ELR (cell line): ENCODE measurements at regions not wholly inside any gene's neighbourhood (a gene's known extent, or its start where the extent isn't known, plus 50 kb on each side); places are given as distances from the start of the nearest gene placed in this dataset.
"Not testable (repeated sequence)": the region's sequence is repeated elsewhere in the genome, so short reads cannot be mapped to it uniquely, and the experiment has no call there.

ENCODE experiments used
- DNase-seq: peaks from one replicate; pipeline ENCODE4 v3.0.0-alpha.2; 2015; ENCODE audit warnings: low read depth

DNA sequence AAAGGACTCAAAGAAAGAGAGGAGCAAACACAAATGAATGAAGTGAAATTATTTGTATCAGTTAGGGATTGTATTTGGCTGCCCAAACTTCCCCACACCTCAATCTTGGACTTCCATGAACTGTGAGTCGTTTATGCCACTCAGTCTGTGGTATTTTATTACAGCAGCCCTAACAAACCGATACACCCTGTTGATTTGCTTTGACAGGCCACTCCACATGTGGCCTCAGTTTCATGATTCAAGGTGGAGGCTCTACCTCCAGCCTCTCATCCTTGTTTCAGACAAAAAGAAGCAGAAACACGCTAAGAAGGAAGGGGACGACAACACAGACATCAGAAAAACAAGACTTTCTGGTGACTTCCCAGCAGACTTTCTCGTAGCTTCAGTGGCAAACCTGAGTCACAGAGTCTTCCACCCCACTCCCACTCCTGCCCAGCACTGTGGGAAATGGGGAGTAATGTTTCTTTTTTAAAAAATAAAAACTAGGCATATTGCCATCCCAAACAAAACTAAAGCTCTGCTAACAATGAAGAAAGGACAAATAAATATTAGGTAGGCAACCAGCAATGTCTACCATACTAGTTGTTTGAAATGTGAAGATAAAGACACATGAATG, 52.2 kb upstream of the ABCA1 start:
- no peak for DNase-seq

DNA sequence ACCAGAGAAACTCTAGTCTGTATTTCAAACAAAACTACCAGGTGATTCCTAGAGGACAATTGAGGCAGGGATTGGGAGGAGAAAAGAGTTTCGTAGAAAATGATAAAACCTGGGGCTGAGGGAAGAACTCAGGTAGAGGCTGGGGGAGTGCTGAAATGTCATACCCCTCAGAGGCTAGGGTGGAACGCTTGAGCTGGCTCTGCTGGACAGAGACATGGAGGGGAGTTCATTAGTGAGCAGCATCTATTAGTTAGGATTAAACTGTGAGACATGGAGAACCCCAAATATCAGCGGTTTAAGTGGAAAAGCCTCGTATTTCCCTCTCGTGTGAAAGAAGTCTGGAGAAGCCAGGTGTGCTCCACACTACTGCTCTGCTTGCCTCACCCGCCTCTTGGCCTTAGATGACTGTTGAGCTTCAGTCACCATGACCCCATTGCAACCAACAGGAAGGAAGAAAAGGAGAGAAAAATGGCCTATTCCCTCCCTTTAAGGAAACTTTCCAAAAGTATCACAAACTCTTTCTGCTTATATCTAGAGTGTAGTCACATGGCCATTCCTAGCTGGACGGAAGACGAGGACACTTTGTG, 53.7 kb upstream of the ABCA1 start:
- DNase-seq: no peak

DNA sequence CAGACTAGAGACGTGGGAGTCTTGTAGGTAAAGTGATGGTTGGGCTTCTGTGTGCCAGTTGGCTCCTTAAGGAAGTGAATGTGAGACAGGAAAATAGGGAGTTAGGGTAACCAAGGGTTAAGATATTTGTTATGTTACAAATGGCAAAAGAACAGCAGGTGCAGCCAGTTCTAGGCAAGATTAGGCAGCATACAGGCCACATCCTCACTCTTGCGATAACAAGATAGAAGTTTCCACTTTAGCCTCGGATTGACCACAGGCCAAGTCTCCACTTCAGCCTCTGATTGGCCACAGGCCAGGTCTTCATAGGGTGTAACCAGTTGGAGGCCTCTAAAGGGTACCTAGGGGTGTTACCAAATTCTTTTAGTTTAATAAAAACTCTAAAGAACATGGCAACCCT, 54.6 kb upstream of the ABCA1 start:
- DNase-seq: no peak

DNA sequence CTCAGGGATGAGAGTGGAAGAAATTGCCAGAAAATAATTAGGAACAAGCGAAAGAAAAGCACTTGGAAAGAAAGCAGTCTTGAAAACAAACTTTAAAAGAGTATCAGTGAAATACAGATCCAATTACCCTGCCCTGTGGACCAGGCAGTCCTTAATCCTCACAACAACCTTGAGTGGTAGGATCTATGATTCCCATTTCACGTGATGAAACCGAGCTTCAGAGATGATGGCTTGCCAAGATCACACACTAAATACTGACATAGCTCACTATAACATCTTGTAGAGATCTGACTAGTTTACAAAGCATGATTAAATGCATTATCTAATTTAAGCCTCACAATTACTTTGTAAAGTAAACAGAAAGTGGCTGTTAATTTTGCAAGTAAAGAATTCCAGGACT, 55.5 kb upstream of the ABCA1 start:
- DNase-seq: no peak

DNA sequence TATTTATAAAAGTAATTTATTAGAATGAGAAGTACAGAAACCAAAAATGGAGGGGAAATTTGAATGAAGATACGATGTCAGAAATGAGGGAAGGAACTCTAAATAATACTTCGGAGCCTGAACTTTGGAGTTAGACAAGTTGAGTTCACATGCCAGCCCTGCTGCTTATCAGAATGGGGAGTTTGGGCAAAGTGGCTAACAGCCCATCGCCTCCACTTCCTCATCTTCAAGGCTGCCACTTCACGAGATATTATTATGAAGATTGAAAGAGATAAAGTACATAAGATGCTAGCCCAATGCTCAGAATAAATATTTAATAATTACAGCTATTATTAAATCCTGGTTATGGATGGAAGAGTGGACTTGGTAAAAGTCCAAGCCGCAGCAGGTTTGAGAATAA, 56.2 kb upstream of the ABCA1 start:
- DNase-seq: no peak

DNA sequence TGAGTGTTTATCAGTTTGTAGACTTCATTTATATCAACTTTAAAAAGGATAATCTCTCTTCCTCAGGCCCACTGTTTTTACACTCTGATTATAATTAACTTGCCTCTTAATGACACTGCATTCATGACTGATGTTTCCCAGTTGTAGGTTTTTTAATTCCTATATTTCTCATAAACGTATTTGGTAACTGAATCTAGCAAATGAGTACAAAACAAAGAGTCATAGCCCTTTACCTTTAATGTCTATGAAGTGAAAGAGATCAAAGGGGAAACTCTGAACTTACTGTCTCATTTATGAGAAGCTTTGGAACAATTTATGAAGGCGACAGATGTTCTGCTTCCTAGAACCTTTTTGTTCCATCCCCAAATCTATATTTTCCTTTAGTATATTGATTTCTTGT, 56.6 kb upstream of the ABCA1 start:
- DNase-seq: no peak

DNA sequence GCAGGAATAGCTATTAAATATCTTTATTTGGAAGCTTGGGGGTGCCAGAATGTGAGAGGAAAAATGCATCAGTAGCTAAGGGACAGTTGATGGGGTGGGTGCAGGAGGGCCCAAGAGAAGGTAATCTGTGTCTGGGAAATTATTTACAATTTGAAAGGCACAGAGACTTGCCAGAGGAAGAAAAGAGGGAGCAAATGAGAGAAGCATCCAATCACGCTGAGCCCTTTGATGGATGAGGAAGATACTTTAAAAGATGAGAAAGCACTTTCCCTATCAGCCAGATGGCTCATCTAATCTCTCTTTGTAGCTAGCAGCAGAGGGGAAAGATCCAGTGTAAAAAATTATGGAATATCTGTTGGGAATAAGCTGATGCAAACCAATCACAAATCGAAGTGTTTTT, 57.0 kb upstream of the ABCA1 start:
- DNase-seq: no peak

DNA sequence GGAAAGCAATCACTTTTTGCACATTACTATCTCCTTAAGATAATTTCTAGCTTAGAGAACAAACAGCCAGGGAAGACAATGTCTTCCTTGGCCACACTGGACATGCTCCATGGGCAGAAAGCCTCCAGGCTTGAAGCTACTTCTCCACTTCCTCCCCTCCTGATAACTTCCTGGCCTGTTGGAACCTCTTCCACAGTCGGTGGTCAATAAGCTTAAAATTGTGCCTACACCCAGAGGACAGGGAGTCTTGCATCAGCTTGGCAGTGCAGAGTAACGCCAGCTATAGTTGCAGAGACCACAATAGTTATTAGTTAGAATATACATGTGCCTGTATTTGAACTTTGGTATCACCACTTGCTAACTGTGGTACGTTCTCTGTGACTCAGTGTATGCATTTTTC, 58.1 kb upstream of the ABCA1 start:
- DNase-seq: no peak

DNA sequence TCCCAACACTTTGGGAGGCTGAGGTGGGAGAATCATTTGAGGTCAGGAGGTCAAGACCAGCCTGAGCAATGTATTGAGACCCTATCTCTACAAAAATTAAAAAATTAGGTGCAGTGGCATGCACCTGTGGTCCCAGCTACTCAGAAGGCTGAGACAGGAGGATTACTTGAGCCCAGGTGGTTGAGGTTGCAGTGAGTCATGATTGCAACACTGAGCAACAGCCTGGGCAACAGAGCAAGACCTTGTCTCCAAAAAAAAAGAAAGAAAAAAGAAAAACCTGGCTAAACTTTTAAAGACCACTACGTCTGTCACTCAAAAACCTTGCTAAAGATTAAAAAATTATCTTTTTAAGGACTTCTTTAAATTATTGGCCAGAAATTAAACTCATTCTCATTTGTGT, 59.8 kb upstream of the ABCA1 start:
- DNase-seq: no peak

DNA sequence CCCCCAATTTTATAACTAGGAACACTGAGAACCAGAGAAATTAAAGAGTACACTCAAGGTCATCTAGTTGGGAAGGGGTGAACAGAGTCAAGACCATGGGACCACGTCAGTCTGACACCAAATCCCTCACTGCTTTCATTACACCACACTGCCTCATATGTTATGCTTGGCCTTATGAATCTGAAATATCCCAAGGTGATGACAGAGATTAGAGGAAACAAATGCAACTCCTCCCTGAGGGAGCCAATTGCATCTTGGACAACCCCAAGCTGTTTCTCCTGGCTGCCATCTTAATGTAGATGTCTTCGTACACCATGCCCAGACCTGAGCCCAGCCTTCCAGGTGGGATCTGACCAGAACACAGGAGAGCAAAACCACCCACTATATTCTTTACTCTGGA, 60.6 kb upstream of the ABCA1 start:
- no peak for DNase-seq

DNA sequence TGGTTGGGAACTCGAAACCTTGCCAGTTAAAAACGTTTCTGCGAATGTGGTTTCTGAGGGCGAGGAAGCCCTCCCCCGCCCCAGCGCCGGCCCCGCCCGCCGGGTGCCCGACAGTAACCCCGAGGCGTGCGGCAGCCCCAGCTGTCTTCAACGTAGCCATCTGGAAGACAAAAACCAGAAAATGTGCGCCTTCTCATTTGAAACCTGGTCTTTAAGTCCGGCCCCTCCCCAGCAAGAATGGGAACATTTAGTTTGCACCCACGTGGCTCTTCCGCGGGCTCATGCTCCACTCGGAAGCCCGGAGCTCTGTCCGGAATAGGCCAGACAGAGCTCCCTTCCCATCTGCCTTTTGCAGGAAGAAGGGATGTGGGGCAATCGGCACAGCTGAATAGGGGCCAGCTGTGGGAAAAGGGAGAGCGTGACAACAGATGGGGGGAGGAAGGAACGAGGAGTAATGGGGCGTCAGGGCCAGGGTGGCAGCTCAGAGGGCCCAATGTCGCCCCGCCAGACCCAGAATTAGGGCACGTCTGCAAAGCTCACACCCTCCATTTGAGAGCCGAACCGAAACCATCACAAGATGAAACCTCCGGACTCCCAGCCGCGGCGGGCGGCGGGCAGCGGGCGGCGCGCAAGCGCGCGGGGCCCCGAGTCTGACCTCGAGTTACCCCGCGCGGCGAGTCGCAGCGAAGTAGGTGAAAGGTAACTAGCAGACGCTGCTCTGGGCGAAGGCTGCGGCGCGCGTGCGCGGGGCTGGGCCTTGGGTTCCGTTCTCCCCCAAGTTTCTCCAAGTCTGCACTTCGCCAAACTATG, 63.4 kb upstream of the ABCA1 start:
- DNase-seq: peak; percentile 87

DNA sequence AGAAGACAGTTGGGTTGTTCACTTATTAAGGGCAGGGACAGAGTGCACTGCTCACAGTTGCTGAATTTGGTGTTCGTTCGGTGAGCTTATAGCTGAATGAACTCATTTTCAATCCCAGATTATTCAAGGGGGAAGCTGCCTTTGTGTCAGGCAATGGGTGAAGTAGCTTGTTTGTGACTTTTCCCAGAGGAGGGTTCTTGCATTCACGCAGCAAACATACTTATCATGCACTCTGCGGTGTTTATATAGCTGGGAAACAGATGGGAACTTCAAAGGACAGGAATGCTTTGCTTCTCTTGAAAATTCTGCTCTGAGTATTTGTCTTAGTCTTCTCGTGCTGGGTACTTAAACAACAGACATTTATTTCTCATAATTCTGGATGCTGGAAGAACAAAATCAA, 64.7 kb upstream of the ABCA1 start:
- DNase-seq: no peak

DNA sequence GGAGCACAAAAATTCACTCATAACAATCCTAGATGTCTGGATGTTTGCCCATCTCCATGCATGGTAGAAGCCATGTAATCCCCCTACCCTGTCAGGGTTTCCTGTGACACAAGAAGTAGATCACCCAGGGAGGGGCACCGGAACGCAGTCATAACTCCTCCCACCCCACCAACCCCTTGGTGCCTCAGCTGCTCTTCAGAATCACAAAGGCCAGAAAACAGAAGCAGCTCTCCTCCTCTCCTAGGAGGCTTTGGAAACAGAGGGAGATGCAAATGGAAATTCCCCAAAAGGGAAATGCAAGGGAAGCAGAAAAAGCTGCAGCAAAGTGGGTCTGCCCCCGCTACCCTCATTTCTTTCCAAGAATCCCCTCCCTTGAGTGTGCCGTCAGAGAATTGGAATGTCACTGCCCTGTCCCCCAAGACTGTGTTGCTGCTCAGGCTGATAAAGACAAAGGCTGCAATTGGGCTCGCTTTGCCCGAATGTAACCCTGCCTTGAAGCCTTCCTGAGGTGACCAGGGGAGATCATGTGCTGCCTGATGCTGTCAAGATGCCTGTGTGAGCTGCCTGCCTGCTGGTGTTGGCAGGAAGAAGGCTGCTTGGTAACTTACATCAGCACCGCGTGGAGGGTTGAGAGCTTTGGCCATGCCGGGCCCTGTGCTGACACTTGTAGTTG, 65.5 kb upstream of the ABCA1 start:
- DNase-seq: peak; percentile 44

DNA sequence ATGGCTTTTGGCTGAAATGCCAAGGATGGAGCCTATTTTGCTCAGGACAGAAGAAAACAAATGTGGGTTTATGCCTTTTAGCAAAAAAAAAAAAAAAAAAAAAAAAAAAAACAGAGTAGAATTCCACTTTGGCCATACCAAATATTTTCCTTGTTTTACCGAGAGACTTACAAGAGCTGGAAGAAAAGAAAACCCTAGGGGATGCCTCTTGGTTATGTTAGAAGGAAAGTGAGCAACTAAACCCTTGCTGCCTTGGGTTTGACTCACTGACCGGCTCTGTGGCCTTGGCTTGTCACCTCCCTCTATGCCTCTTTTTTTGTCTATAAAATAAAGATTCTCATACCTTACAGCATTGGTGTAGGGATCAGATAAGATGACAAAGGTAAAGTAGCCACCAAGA, 69.6 kb upstream of the ABCA1 start:
- DNase-seq: peak; percentile 42

DNA sequence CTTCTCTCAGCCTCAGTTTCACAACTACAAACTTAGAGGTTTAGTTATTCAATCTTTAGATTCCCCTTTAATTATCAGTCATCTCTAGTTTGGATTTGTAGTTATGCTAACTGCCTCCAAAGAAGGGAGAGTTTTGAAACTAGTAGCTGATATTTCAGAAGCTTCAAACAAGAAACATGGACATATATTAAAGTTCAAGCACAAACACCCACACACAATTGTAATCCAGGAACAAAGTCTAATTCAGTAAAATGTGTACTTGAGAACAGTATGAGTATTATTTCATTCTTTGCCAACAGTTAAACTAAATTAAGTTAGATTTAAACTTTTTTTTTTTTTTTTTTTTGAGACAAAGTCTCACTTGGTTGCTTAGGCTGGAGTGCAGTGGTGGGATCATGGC, 71.2 kb upstream of the ABCA1 start:
- no peak for DNase-seq

DNA sequence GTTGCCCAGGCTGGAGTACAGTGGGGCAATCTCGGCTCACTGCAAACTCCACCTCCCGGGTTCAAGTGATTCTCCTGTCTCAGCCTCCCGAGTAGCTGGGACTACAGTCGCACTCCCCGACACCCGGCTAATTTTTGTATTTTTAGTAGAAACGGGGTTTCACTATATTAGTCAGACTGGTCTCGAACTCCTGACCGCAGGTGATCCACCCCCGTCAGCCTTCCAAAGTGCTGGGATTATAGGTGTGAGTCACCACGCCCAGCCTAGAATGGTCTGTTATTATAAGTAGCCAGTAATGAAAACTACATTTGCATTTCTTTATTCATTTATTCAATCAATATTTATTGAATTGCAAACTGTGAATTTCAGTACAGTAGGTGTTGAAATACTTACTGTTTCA, 72.6 kb upstream of the ABCA1 start:
- DNase-seq: not testable (repeated sequence)

DNA sequence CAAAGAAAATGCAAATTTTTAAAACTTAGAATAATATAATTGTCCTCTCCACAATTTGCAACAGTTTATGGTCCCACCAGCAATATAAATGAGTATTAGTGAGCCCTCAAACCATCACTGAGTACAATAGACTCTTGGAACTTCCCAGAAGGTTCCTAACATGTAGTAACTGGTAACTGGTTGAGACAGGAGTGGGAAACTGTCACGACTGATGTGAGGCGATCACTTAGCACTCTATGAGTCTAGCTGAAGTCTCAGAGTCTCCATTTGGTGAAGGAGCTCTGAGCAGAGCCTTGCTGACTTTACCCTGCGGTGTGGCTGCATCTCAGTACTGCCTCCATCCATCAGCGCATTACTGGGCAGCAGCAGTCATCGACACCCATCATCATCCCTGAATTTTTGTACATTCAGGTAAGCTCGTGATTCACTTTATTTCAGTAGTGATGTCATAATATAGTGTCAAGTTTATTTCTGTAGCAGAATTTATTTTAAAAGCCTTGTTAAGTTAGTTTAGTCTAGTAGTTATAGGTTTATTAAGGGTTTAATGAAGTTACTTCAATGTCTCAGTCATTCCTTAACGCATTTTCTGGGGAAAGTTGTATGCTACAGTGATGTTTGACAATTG, 76.6 kb upstream of the ABCA1 start:
- no peak for DNase-seq

DNA sequence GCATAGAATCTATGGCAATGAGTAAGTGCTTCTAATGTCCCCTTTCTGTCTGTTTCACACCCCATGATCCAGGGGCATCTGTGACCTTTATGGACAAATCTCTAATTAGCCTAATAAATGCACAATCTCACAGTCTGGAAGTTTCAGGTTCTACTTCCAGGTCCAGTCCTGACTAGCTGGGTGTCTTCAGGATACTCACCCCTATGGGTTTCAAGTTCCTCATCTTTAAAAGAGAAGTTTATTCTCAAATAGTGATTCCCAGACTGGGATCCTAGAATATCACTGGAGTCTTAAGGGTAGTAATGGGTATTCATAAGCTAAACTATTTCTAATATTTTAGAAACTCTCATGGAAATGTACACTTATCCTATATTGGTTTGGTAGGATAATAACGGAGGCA, 77.2 kb upstream of the ABCA1 start:
- no peak for DNase-seq

DNA sequence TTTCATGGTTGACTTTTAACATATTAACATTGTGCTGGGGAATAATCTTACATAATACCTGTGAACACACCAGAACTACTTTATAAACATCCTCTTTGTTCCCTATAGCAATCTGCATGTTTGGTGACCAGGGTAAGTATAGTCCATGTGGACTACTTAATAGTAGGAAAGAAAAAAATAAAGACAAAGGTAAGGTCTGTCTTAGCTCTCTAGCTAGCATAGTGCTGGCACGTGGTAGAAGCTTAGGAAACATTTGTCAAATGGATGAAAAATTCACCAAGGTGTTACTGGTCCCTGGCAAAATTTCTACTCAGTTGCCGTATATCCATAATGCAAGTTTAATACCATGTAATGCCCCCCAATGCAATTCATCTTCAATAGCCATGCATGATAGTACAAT, 78.6 kb upstream of the ABCA1 start:
- no peak for DNase-seq

DNA sequence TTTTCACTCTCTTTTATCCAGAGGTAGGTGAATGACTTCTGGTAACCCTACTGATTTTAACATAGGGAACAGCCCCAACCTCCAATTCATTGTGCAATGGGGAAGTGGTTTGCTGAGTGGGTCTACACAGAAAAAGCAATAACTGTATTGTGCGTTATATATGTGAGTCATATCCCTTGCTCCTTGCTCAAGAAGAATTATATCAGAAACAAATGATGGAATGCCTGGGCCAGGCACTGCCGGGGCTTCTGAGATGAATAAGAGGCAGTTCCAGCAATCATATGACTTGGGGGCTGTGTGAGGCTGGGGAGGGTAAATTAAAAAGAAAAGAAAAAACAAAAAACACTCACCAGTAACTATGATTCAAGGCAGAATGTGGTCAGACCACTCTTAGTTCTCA, 79.2 kb upstream of the ABCA1 start:
- DNase-seq: peak; percentile 94

DNA sequence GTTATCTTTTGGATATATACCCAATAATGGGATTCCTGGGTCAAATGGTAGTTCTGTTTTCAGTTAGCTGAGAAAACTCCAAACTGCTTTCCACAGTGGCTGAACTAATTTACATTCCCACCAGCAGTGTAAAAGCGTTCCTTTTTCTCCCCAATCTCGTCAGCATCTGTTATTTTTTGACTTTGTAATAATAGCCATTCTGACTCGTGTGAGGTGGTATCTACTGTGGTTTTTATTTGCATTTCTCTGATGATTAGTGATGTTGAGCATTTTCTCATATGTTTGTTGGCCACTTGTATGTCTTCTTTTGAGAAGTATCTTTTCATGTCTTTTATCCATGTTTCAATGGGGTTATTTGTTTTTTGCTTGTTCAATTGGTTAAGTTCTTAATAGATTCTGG, 82.1 kb upstream of the ABCA1 start:
- DNase-seq: not testable (repeated sequence)

DNA sequence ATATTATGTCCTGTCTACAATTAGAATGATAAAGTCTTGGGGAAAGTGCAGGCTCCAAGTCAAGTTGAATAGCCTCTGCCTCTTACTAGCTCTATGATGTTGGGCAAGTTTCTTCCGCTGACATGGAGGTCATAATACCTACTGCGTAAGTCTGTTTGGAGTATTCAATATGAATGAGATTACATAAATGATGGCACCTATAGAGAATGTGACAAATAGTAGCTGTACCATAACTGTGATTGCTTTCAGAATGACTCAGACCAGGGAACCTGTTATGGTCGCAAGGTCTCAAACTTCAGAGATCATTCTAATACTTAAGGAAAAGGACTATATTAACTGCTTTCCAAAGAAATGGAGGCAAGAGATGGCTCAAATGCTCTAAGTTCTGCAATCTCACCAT, 94.0 kb upstream of the ABCA1 start:
- no peak for DNase-seq

DNA sequence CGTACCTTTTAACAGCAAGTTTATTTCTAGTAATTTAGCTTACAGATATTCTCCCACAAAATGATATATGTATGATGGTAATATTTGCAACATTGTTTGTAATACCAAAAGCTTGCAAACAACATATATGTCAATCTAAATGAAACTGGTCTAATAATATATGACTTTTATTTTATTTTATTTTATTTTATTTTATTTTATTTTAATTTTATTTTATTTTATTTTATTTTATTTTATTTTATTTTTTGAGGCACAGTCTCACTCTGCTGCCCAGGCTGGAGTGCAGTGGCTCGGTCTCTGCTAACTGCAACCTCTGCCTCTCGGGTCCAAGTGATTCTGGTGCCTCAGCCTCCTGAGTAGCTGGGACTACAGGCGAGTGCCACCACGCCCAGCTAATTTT, 94.6 kb upstream of the ABCA1 start:
- not testable (repeated sequence) for DNase-seq
